ENCODE measurements at regions not wholly inside any gene's neighbourhood (a gene's known extent, or its start where the extent isn't known, plus 50 kb on each side); places are given as distances from the start of the nearest gene placed in this dataset.

DNA sequence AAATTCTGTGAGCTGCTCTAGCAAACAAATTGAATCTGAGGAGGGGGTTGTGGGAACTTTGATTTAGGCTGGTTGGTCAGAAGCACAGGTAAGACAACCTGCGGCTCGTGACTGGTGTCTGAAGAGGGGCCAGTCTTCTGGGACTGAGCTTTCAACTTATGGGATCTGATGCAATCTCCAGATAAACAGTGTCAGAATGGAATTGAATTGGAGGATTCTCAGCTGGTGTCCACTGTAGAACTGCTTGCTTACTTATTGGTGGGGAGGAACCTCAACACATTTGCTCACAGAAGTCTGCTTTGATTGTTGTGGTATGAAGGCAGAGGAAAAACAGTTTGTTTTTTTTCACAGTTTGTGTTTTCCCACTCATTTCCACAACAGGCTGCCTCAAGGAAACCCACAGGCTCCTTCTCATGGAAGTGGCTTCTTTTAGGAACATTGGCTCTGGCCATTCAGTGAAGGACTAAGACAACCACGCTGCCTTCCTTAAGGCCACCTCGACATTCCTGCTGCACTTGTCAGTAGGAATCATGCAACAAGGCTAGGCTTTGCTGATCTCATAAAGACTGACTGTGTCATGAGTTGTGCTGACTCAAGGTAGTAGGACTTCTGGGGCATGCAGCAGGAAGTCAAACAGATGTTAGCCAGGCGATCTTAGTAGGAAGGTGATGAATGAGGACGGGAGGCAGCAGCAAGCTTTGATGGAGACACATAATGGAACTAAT is 104.7 kb downstream of the TSN start:
- TF ChIP-seq CTCF (IDR thresholded peaks at IDR 0.05) (no peak), POLR2A (IDR thresholded peaks at IDR 0.05) (no peak)

Data from esophagus squamous epithelium (tissue), 4 donors.